Ovary (tissue), 3 donors: ENCODE measurements at regions not wholly inside any gene's neighbourhood (a gene's known extent, or its start where the extent isn't known, plus 50 kb on each side); places are given as distances from the start of the nearest gene placed in this dataset.

Source experiments
- CTCF ChIP-seq, 3 donors: fragments of 450-650 bp in 2 of 3; fragments of 200-600 bp in 1 of 3; IDR thresholded peaks; one replicate each; pipeline versions ENCODE4 v1.5.1 to v1.8.0; 2016 to 2022; ENCODE audit warnings: antibody characterized with exemption in 3 of 3, mild to moderate bottlenecking in 1 of 3
- EP300 ChIP-seq: sonication (generic); formaldehyde crosslinking; IDR thresholded peaks from one replicate; pipeline ENCODE4 v1.6.1; 2017; ENCODE audit warnings: antibody characterized with exemption
- POLR2A ChIP-seq: fragments of 450-650 bp; IDR thresholded peaks from one replicate; pipeline ENCODE4 v1.6.1; 2017; ENCODE audit warnings: antibody characterized with exemption, mild to moderate bottlenecking, moderate library complexity
- donor health status: DM: no; HTN: no; CAD: no.

GRCh38 chr2:7977981-7978380 lies 703.9 kb upstream of the ID2 start:
- TF ChIP-seq CTCF (IDR thresholded peaks at IDR 0.05) = no peak
- TF ChIP-seq POLR2A = no peak
- TF ChIP-seq EP300 = no peak
